ENCODE measurements at regions not wholly inside any gene's neighbourhood (a gene's known extent, or its start where the extent isn't known, plus 50 kb on each side); places are given as distances from the start of the nearest gene placed in this dataset.
A peak's percentile ranks its signal among the peaks of the same experiment; 100 is the strongest.
"Not testable (repeated sequence)": the region's sequence is repeated elsewhere in the genome, so short reads cannot be mapped to it uniquely, and the experiment has no call there.

GRCh38 chr4:103842076-103842475, 122.3 kb upstream of the TACR3 start:
- DNase-seq: no peak

DNA sequence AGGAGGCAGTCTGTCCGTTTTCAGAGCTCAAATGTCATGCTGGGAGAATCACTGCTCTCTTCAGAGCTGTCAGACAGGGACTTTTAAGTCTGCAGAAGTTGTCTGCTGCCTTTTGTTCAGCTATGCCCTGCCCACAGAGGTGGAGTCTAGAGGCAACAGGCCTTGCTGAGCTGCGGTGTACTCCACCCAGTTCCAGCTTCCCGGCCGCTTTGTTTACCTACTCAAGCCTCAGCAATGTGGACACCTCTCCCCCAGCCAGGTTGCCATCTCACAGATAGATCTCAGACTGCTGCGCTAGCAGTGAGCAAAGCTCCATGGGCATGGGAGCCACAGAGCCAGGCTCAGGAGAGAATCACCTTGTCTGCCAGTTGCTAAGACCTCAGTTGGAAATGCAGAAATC, 90.5 kb upstream of the TACR3 start:
- DNase-seq: not testable (repeated sequence)

GRCh38 chr4:103802766-103803165, 83.0 kb upstream of the TACR3 start:
- DNase-seq: no peak

DNA sequence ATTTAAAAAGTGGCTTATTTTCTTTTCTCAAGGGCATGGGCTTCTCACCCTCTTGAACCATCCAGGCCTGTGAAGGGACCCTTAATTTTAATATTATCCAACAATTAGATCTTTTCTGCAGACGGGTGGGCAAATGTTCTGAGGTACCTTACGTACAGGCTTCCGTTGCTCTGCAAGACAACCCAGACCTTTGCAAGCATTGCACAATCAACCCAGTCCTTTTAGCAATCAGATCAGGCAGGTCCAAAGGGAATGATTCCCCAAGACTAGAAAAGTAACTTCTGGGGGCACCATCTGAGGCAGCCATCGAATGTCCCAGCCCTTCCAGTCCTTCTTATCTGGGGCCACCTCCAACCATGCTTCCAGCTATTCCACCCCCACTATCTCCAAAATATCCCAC, 67.3 kb upstream of the TACR3 start:
- no peak for DNase-seq

DNA sequence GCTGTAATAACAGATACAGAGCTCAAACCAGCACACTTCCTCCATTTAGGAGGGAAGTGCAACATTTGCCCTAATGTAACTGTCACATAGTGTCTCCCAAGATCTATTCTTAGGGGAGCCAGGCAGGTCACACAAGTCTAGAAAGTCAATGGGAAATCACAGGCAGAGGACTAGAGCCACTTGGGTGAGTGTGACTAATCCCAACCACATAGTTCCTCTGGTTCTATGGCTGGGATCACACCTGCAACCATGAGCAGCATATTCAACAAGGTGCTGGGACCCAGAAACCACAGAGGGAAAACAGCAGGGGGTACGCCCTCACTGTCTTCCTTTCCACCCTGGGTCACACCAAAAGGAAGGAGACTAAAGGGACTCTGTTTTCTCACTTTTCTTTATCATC, 66.8 kb upstream of the TACR3 start:
- no peak for DNase-seq

GRCh38 chr4:103786014-103786413, 66.2 kb upstream of the TACR3 start:
- DNase-seq: peak; percentile 21

- DNase-seq: no peak
These were observed 58.4 kb upstream of the TACR3 start for GRCh38 chr4:103778221-103778620.

GRCh38 chr4:103774326-103774825, 54.6 kb upstream of the TACR3 start:
- DNase-seq: no peak

DNA sequence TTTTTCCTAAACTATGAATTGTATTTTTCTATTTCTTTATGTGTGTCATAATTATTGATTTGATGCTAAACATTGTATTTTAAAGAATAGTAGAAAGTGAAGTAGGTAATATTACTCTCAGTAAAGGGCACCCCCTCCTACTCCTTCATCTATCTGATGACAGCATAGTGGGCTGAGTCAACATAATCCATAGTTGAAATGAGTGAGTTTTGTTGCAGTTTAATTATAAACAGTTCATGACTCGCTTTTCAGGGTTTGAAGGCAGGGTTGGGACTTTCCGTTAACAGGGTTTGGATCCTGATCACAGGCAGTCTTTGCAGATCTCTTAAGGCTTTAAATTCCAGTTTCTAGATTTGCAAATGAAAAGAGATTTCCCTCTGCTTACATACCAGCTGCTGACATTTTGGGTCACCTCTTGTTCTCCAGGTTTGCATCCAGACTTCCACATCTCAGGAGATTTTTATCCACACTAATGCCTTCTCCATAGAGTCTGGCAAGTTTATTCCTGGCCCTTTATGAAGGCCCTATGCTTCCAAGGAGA, 54.0 kb upstream of the TACR3 start:
- peak; percentile 11 for DNase-seq
